Endodermal cell (in vitro differentiated cells): ENCODE measurements at regions not wholly inside any gene's neighbourhood (a gene's known extent, or its start where the extent isn't known, plus 50 kb on each side); places are given as distances from the start of the nearest gene placed in this dataset.

Source experiments
- DNase-seq: peaks from one replicate; pipeline ENCODE4 v3.0.0-alpha.2; 2017
- H3K27ac ChIP-seq: 2 replicates; pipeline ENCODE4 v1.5.1; 2013; ENCODE audit warnings: mild to moderate bottlenecking, low read depth, low read length, moderate library complexity
- H3K27me3 ChIP-seq: 2 replicates; pipeline ENCODE4 v1.6.1; 2013; ENCODE audit warnings: mild to moderate bottlenecking, low read length, moderate library complexity; ENCODE audit not compliant: insufficient read depth, control insufficient read depth, poor library complexity, severe bottlenecking
- H3K36me3 ChIP-seq: 2 replicates; pipeline ENCODE4 v1.7.0; 2013; ENCODE audit warnings: mild to moderate bottlenecking, low read length, moderate library complexity; ENCODE audit not compliant: control insufficient read depth, insufficient read depth
- H3K4me1 ChIP-seq: one replicate; pipeline ENCODE4 v1.7.0; 2013; ENCODE audit warnings: low read length; ENCODE audit not compliant: control insufficient read depth, insufficient read depth
- H3K4me3 ChIP-seq: 2 replicates; pipeline ENCODE4 v1.5.1; 2013; ENCODE audit warnings: mild to moderate bottlenecking, low read length, moderate library complexity
- H3K9ac ChIP-seq: 2 replicates; pipeline ENCODE4 v1.6.1; 2013; ENCODE audit warnings: mild to moderate bottlenecking, low read length, moderate library complexity; ENCODE audit not compliant: poor library complexity, severe bottlenecking; ENCODE audit errors: extremely low read depth
- H3K9me3 ChIP-seq: 2 replicates; pipeline ENCODE4 v1.6.1; 2013; ENCODE audit warnings: mild to moderate bottlenecking, low read length, moderate library complexity; ENCODE audit not compliant: control insufficient read depth
- H3K27ac Mint-ChIP-seq: 2 replicates; pipeline ENCODE4 v1.8.0; 2020; ENCODE audit warnings: mixed read lengths
- H3K27me3 Mint-ChIP-seq: 2 replicates; pipeline ENCODE4 v1.8.0; 2021; ENCODE audit warnings: mild to moderate bottlenecking, mixed read lengths; ENCODE audit not compliant: insufficient read depth
- H3K36me3 Mint-ChIP-seq: 2 replicates; pipeline ENCODE4 v1.8.0; 2020; ENCODE audit warnings: low read depth, mixed read lengths
- H3K4me1 Mint-ChIP-seq: 2 replicates; pipeline ENCODE4 v1.8.0; 2020; ENCODE audit warnings: mixed read lengths
- H3K4me3 Mint-ChIP-seq: 2 replicates; pipeline ENCODE4 v1.8.0; 2020; ENCODE audit warnings: mild to moderate bottlenecking, moderate library complexity, mixed read lengths
- H3K9me3 Mint-ChIP-seq: 2 replicates; pipeline ENCODE4 v1.8.0; 2020; ENCODE audit warnings: mild to moderate bottlenecking, mixed read lengths
- CTCF ChIP-seq: fragments of 200-600 bp; sonication (generic); conservative IDR thresholded peaks from 2 replicates; pipeline ENCODE4 v1.5.0; 2021; ENCODE audit warnings: antibody characterized with exemption, mild to moderate bottlenecking
- WGBS, 2 experiments: methylation state at CpG; one replicate each; pipeline versions ENCODE4 v1.1.5 to v1.1.7; 2013; ENCODE audit warnings: missing lambda C conversion rate in 2 of 2, mixed read lengths in 1 of 2; ENCODE audit not compliant: insufficient coverage in 1 of 2, insufficient read length in 1 of 2; 5-methylcytosine and 5-hydroxymethylcytosine counted together

- DNase-seq, result no peak
- Histone ChIP-seq H3K4me1 (no peaks in the 10 kb centered on the region), H3K27ac (no peak overlapping the region), H3K27me3 (no peaks in the 10 kb centered on the region), H3K9ac (no peak overlapping the region), H3K9me3 (no peaks in the 10 kb centered on the region), H3K36me3 (no peaks in the 10 kb centered on the region), H3K4me3 (no peak overlapping the region)
- H3K4me3 Mint-ChIP-seq, result no peak overlapping the region
- no peaks in the 10 kb centered on the region for H3K36me3 Mint-ChIP-seq
- no peaks in the 10 kb centered on the region for H3K9me3 Mint-ChIP-seq
- no peak overlapping the region for H3K27ac Mint-ChIP-seq
- no peaks in the 10 kb centered on the region for H3K27me3 Mint-ChIP-seq
- peak; percentile 58 for TF ChIP-seq CTCF
- WGBS, 2 experiments, result 87% methylated on average over 2 of the region's 2 CpGs
- H3K4me1 Mint-ChIP-seq, result no peaks in the 10 kb centered on the region
Measured at GRCh38 chr10:59586407-59586891, 123.2 kb downstream of the SLC16A9 start.

- no peak overlapping the region for H3K27ac ChIP-seq
- no peaks in the 10 kb centered on the region for H3K9me3 Mint-ChIP-seq
- H3K9me3 ChIP-seq, result no peaks in the 10 kb centered on the region
- no peaks in the 10 kb centered on the region for H3K36me3 ChIP-seq
- no peak overlapping the region for H3K4me3 ChIP-seq
- H3K4me1 ChIP-seq, result no peaks in the 10 kb centered on the region
- H3K27me3 ChIP-seq, result no peaks in the 10 kb centered on the region
- no peaks in the 10 kb centered on the region for H3K27me3 Mint-ChIP-seq
- H3K4me3 Mint-ChIP-seq, result no peak overlapping the region
- no peak for DNase-seq
- H3K4me1 Mint-ChIP-seq, result no peaks in the 10 kb centered on the region
- TF ChIP-seq CTCF, result no peak
- H3K36me3 Mint-ChIP-seq, result no peaks in the 10 kb centered on the region
- no peak overlapping the region for H3K9ac ChIP-seq
- no peak overlapping the region for H3K27ac Mint-ChIP-seq
- WGBS, 2 experiments, result 83 to 92% methylated on average over 1 to 4 of the region's 4 CpGs
Measured at GRCh38 chr10:59585046-59585700, 124.5 kb downstream of the SLC16A9 start.

GRCh38 chr10:59582780-59583179, 126.9 kb downstream of the SLC16A9 start:
- Histone ChIP-seq H3K27ac (no peak overlapping the region), H3K9ac (no peak overlapping the region), H3K36me3 (no peaks in the 10 kb centered on the region), H3K27me3 (no peaks in the 10 kb centered on the region), H3K4me3 (no peak overlapping the region), H3K4me1 (no peaks in the 10 kb centered on the region), H3K9me3 (no peaks in the 10 kb centered on the region)
- Mint-ChIP-seq H3K27ac (no peak overlapping the region), H3K4me3 (no peak overlapping the region), H3K9me3 (no peaks in the 10 kb centered on the region), H3K4me1 (no peaks in the 10 kb centered on the region), H3K36me3 (no peaks in the 10 kb centered on the region), H3K27me3 (no peaks in the 10 kb centered on the region)
- WGBS, 2 experiments, result 50 to 89% methylated on average over 1 to 3 of the region's 3 CpGs
- no peak for TF ChIP-seq CTCF
- no peak for DNase-seq
